ENCODE measurements at regions not wholly inside any gene's neighbourhood (a gene's known extent, or its start where the extent isn't known, plus 50 kb on each side); places are given as distances from the start of the nearest gene placed in this dataset.

DNA sequence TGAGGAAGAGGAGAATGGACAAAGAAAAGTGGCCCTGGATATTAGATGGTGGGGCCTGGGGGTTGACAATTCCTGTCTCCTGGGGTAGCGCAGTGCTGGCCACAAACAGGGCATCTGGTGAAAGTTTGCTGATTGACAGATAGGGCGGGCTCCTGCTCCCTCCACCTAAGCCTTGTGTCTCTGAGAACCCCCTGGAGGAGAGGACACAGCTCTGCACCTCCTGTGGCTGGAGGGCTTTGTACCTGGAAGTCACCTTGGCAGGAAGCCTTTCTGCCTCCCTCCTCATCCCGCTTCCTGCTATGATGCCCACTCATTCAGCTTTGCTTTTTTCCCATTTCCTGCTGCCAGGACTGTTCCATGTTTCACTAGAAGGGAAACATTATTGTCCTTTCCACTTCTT lies 72.4 kb downstream of the RHOB start:
- H3K27me3 Mint-ChIP-seq = peaks cover 3% of the 10 kb centered on the region
- TF ChIP-seq, protein P1, sequence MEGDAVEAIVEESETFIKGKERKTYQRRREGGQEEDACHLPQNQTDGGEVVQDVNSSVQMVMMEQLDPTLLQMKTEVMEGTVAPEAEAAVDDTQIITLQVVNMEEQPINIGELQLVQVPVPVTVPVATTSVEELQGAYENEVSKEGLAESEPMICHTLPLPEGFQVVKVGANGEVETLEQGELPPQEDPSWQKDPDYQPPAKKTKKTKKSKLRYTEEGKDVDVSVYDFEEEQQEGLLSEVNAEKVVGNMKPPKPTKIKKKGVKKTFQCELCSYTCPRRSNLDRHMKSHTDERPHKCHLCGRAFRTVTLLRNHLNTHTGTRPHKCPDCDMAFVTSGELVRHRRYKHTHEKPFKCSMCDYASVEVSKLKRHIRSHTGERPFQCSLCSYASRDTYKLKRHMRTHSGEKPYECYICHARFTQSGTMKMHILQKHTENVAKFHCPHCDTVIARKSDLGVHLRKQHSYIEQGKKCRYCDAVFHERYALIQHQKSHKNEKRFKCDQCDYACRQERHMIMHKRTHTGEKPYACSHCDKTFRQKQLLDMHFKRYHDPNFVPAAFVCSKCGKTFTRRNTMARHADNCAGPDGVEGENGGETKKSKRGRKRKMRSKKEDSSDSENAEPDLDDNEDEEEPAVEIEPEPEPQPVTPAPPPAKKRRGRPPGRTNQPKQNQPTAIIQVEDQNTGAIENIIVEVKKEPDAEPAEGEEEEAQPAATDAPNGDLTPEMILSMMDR (IDR thresholded peaks at IDR 0.05) = no peak
- CTCF ChIA-PET = no interaction called here
- H3K4me3 Mint-ChIP-seq = no peak overlapping the region
- no peak overlapping the region for H3K27ac Mint-ChIP-seq
- no peaks in the 10 kb centered on the region for H3K9me3 Mint-ChIP-seq
- DNase-seq = no peak
- H3K4me1 Mint-ChIP-seq (ENCODE audit: low read depth) = peaks cover 4% of the 10 kb centered on the region
- POLR2A ChIA-PET = no interaction called here
- no peaks in the 10 kb centered on the region for H3K36me3 Mint-ChIP-seq (ENCODE audit: low read depth)
- intact Hi-C loops (cut with micrococcal nuclease) = no loop called here
- no peak for ATAC-seq

DNA sequence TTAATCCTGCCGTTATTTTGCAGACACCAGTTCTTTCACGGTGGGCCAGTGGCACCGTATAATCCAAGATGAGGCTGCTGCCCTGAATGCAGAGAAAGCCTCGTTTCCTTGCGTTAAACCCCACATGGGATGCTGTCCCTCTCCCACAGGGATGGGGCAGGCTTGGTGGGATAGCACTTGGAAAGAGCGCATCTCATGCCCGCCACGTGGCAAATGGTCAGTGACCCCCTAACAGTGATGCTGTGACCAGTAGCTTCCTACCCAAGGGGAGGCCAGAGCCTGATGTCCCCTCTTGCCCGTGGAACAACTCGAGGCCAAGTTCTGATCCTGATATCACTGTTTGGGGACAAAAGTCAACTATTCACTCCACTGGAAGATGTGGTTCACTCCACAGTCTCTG lies 73.3 kb downstream of the RHOB start:
- ATAC-seq (no peak), DNase-seq (no peak)
- no peak overlapping the region for H3K27ac Mint-ChIP-seq
- peaks cover 4% of the 10 kb centered on the region for H3K4me1 Mint-ChIP-seq (ENCODE audit: low read depth)
- POLR2A ChIA-PET = no interaction called here
- intact Hi-C loops (cut with micrococcal nuclease) = no loop called here
- TF ChIP-seq, protein P1 (IDR thresholded peaks at IDR 0.05) = no peak
- H3K9me3 Mint-ChIP-seq = no peaks in the 10 kb centered on the region
- CTCF ChIA-PET = no interaction called here
- peaks cover 5% of the 10 kb centered on the region for H3K27me3 Mint-ChIP-seq
- no peak overlapping the region for H3K4me3 Mint-ChIP-seq
- no peaks in the 10 kb centered on the region for H3K36me3 Mint-ChIP-seq (ENCODE audit: low read depth)

DNA sequence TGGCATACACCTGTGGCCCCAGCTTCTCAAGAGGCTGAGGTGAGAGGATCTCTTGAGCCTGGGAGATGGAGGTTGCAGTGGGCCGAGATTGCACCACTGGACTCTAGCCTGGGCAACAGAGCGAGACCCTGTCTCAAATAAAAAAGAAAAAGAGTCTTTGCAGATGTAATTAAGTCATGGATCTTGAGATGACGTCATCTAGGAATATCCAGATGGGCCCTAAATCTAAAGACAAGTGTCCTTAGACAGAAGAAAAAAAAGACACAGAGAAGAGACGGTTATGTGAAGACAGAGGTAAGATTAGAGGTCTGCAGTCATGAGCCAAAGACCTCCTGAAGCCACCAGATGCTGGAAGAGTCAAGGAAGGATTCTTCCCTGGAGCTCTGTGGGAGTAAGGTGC lies 74.3 kb downstream of the RHOB start:
- Mint-ChIP-seq H3K36me3 (ENCODE audit: low read depth) (no peaks in the 10 kb centered on the region), H3K9me3 (no peaks in the 10 kb centered on the region), H3K4me3 (no peak overlapping the region), H3K27ac (no peak overlapping the region), H3K27me3 (peaks cover 5% of the 10 kb centered on the region), H3K4me1 (ENCODE audit: low read depth) (peaks cover 4% of the 10 kb centered on the region)
- ChIA-PET POLR2A (no interaction called here), CTCF (no interaction called here)
- ATAC-seq (no peak), DNase-seq (no peak)
- TF ChIP-seq, protein P1 (IDR thresholded peaks at IDR 0.05) = no peak
- intact Hi-C loops (cut with micrococcal nuclease) = no loop called here

DNA sequence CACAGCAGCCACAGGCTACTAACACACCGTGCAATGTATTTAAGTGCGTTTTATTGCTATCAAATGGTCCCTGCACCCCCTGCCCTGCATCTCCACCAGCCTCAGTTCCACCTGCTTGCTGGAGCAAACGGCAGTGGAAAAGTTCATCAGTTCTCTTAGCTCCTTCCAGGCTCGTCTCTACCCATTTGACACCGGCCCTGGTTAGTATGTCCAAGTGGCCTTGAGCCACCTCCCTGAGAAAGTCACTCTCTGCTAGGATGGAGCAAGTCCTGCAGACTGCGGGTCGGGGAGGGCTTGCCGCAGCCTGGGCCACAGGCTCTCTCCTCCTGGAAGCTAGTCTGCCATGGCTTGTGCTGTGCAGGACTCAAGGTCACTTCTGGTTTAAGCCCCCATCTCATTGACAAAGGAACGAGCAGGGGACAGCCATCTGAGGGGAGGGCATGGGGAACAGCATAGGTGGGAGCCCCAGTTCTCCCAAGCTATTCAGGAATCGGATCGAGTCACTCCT lies 74.9 kb downstream of the RHOB start:
- Mint-ChIP-seq H3K9me3 (no peaks in the 10 kb centered on the region), H3K4me3 (no peak overlapping the region), H3K27ac (no peak overlapping the region), H3K27me3 (peaks cover 5% of the 10 kb centered on the region), H3K4me1 (ENCODE audit: low read depth) (peaks cover 3% of the 10 kb centered on the region), H3K36me3 (ENCODE audit: low read depth) (no peaks in the 10 kb centered on the region)
- POLR2A ChIA-PET = no interaction called here
- CTCF ChIA-PET = no interaction called here
- intact Hi-C loops (cut with micrococcal nuclease) = no loop called here
- ATAC-seq (no peak), DNase-seq (no peak)
- TF ChIP-seq, protein P1 (IDR thresholded peaks at IDR 0.05) = no peak

DNA sequence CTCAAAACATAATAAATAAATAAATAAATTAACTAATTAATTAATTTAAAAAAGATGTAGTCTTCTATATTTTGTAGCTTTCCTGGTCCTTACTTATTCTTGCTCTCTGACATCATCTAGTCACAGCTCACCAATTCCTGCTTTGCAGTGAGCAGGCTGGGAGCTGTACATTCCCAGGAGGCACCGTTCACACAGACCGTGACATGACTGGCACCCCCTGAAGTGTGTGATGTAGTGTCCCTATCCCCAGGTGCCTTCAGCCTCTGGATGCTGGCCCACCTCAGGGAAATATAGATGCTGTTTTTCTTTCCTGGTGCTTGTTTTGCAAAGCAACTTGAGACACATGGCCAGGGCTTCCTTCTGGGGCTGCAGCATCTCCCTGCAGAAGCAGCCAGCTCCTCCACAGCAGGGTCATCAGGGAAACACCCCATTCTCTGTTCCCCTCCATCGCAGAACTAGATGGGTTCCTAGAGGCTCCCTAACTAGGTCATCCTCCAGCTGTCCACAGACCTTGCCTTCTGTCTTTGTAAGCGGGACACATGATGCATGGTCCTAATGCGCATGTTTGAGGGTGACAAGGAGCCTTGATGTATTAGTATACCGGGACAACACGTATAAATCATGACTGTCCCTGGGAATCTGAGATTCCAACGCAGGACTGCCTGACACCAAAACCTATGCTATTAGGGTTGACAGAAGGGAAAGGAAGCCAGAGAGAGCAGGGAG lies 76.4 kb downstream of the RHOB start:
- intact Hi-C loops (cut with micrococcal nuclease) = no loop called here
- ATAC-seq = no peak
- Mint-ChIP-seq H3K27ac (no peak overlapping the region), H3K4me3 (no peak overlapping the region), H3K4me1 (ENCODE audit: low read depth) (no peaks in the 10 kb centered on the region), H3K27me3 (peaks cover 5% of the 10 kb centered on the region), H3K9me3 (no peaks in the 10 kb centered on the region), H3K36me3 (ENCODE audit: low read depth) (no peaks in the 10 kb centered on the region)
- CTCF ChIA-PET = no interaction called here
- TF ChIP-seq, protein P1 (IDR thresholded peaks at IDR 0.05) = no peak
- no peak for DNase-seq
- POLR2A ChIA-PET = no interaction called here
